ENCODE measurements at regions not wholly inside any gene's neighbourhood (a gene's known extent, or its start where the extent isn't known, plus 50 kb on each side); places are given as distances from the start of the nearest gene placed in this dataset.

DNA sequence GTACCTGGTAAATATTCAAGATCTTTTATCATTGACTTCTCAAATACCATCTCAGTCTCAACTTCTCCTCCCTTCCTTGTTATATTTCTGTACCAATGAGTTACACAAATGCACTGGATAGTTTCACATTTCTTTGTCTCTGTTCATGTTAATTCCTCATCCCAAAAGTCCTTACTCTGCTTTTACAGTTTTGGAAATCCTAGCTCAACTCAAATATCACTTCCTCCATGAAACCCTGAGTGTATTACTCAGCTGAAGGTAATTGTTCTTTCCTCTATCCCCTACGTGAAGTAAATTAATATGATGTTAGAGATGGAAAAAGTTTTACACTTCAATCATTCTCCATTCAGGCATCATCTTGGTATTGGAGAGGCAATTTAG lies 241.5 kb downstream of the TLE4 start:
- TF ChIP-seq, protein P1, sequence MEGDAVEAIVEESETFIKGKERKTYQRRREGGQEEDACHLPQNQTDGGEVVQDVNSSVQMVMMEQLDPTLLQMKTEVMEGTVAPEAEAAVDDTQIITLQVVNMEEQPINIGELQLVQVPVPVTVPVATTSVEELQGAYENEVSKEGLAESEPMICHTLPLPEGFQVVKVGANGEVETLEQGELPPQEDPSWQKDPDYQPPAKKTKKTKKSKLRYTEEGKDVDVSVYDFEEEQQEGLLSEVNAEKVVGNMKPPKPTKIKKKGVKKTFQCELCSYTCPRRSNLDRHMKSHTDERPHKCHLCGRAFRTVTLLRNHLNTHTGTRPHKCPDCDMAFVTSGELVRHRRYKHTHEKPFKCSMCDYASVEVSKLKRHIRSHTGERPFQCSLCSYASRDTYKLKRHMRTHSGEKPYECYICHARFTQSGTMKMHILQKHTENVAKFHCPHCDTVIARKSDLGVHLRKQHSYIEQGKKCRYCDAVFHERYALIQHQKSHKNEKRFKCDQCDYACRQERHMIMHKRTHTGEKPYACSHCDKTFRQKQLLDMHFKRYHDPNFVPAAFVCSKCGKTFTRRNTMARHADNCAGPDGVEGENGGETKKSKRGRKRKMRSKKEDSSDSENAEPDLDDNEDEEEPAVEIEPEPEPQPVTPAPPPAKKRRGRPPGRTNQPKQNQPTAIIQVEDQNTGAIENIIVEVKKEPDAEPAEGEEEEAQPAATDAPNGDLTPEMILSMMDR (IDR thresholded peaks at IDR 0.05): no peak
- ATAC-seq (ENCODE audit: low FRiP score): no peak
- DNase-seq (ENCODE audit: low spot score): no peak

DNA sequence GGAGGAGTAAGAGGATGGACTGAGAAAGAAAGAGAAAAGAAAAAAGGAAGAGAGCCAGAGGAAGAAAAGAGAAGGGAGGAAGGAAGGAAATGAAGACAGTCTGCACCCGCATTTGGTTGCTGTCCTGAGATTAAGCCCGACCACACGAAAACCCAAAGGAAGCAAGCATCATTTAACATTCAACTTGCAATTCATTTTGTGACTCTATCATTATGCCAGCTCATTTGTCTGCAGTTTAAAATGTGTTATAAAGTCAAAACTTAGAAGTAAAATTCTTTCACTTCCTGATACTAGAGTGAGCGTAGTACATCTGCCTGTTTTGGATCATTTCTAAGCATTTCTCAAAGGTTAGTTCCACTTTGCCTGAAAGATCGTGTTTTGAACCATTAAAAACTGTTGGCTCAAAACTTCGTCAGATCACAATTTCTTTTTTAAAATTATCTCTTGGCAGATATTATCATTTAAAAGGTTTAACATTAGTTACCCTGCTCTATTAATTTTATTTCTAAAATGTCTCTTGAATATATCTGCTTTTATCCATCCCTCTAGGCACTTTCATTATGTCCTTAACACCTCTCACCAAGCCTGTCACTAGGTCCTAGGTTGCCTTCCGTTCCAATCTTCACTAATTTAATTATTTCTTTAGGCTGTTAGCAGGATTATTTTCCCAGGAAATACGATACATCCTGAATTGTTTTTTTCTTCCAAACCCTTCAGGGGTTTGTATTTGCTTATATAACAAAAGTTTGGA lies 240.9 kb downstream of the TLE4 start:
- DNase-seq (ENCODE audit: low spot score) (no peak), ATAC-seq (ENCODE audit: low FRiP score) (peak; percentile 8)
- TF ChIP-seq, protein P1 (IDR thresholded peaks at IDR 0.05): no peak

DNA sequence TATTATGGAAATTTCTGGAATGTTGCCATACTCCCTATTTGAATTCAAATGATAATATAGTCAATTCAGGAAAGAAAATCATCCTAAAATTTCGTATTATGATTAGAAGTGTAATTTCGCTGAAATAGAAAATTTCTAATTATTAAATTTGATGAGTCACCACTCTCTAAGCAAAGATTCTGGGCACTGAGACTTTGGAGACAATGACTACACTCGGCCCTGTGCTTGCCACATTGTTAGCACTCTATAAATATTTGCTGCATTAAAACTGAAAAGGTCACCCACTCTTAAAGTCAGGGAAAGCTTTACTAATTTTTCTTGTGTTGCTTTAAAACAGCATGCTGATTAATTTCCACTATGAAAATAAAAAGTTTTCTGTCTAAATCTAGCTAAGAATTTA lies 240.3 kb downstream of the TLE4 start:
- ATAC-seq (ENCODE audit: low FRiP score): peak; percentile 29
- TF ChIP-seq, protein P1 (IDR thresholded peaks at IDR 0.05): no peak
- DNase-seq (ENCODE audit: low spot score): no peak

DNA sequence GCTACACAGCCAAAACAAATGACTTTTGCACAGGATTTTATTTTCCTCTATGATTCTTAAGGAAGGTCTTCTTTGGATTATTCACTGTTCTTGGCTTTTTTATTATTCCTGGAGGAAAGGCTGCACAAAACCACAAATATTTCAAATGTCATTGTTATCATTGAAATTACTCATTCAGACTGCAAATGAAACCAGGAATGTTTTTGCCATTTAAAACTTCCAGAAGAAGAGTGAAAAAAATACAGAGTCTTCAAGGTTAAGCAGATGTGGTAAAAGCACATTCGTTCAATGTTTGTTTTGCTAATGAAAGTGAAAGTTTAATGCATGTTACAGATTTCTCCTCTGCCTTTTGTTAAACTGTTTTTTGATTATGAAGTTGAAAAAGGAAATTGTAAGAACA lies 238.2 kb downstream of the TLE4 start:
- ATAC-seq (ENCODE audit: low FRiP score) (no peak), DNase-seq (ENCODE audit: low spot score) (no peak)
- TF ChIP-seq, protein P1 (IDR thresholded peaks at IDR 0.05): no peak

DNA sequence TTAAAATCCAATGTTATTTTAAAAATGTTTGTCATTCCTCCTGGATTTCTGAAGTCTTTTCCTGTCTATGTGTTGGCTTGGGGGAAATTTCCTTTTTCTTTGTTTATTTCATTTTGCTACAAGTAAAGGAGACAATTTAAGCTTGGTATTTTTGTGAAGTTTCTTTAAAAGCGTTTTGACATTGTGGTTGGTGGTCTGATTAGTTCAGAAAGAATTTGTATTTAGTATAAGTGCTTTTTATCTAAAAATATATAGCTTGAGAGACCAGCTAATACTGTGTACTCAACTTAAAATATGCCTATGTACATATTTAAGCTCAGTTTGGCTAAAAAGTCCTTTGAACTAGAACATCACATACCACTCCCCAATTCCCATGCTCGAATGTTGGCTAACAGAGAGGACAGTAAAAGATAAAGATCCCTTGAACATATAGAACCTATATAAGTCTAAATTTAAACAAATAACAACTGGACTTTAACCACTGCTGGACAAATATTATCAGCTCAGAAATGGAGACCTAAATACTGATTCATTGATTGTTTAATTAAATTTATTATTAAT lies 237.6 kb downstream of the TLE4 start:
- ATAC-seq (ENCODE audit: low FRiP score) (no peak), DNase-seq (ENCODE audit: low spot score) (no peak)
- TF ChIP-seq, protein P1 (IDR thresholded peaks at IDR 0.05): no peak

DNA sequence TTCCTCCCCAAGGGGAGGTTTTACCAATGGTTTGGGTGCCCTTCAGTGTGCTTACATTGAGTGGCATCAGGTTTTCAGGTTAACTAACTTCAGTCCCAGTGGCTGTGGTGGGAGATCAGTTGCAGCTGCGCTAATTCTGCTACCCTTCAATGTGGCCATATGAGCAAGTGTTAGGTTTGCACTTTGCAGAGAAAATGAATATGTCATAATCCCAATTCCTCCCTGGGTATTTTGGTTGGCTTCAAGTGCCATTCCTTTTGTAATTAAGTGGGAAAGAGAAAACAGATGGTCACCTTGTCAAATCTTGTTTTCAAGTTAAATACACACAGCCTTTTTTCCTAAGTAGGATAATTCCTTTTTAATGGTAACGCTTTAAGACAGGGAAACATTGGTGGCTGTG lies 236.2 kb downstream of the TLE4 start:
- TF ChIP-seq, protein P1 (IDR thresholded peaks at IDR 0.05): no peak
- ATAC-seq (ENCODE audit: low FRiP score) (no peak), DNase-seq (ENCODE audit: low spot score) (no peak)

GRCh38 chr9:79806086-79806485 lies 234.3 kb downstream of the TLE4 start:
- DNase-seq (ENCODE audit: low spot score) (no peak), ATAC-seq (ENCODE audit: low FRiP score) (no peak)
- TF ChIP-seq, protein P1 (IDR thresholded peaks at IDR 0.05): no peak
